ENCODE measurements at regions not wholly inside any gene's neighbourhood (a gene's known extent, or its start where the extent isn't known, plus 50 kb on each side); places are given as distances from the start of the nearest gene placed in this dataset.
"Not testable (repeated sequence)": the region's sequence is repeated elsewhere in the genome, so short reads cannot be mapped to it uniquely, and the experiment has no call there.

- no peak for DNase-seq (ENCODE audit: extremely low read depth, low read depth)
- no peak for TF ChIP-seq CTCF (IDR thresholded peaks at IDR 0.05; ENCODE audit: low read depth, low read length)
Observed at GRCh38 chr12:9361879-9362326, 153.7 kb upstream of the PZP start.

GRCh38 chr12:9354009-9354754, 146.0 kb upstream of the PZP start:
- DNase-seq (ENCODE audit: extremely low read depth, low read depth): not testable (repeated sequence)

GRCh38 chr12:9351136-9351535, 142.9 kb upstream of the PZP start:
- no peak for TF ChIP-seq CTCF (IDR thresholded peaks at IDR 0.05; ENCODE audit: low read depth, low read length)
- DNase-seq (ENCODE audit: extremely low read depth, low read depth): no peak

GRCh38 chr12:9349888-9350885, 142.0 kb upstream of the PZP start:
- no peak for TF ChIP-seq CTCF (IDR thresholded peaks at IDR 0.05; ENCODE audit: low read depth, low read length)
- no peak for DNase-seq (ENCODE audit: extremely low read depth, low read depth)

- TF ChIP-seq CTCF (IDR thresholded peaks at IDR 0.05; ENCODE audit: low read depth, low read length): no peak
- no peak for DNase-seq (ENCODE audit: extremely low read depth, low read depth)
Observed at GRCh38 chr12:9348906-9349518, 140.8 kb upstream of the PZP start.

GRCh38 chr12:9347328-9348127, 139.3 kb upstream of the PZP start:
- TF ChIP-seq CTCF (IDR thresholded peaks at IDR 0.05; ENCODE audit: low read depth, low read length): no peak

GRCh38 chr12:9346866-9347327, 138.7 kb upstream of the PZP start:
- no peak for TF ChIP-seq CTCF (IDR thresholded peaks at IDR 0.05; ENCODE audit: low read depth, low read length)

More at GRCh38 chr12:9347328-9348127, 139.3 kb upstream of the PZP start:
- no peak for DNase-seq (ENCODE audit: extremely low read depth, low read depth)

More at GRCh38 chr12:9346866-9347327, 138.7 kb upstream of the PZP start:
- DNase-seq (ENCODE audit: extremely low read depth, low read depth): no peak
